HUES48 (cell line): ENCODE measurements at regions not wholly inside any gene's neighbourhood (a gene's known extent, or its start where the extent isn't known, plus 50 kb on each side); places are given as distances from the start of the nearest gene placed in this dataset.
"Not testable (repeated sequence)": the region's sequence is repeated elsewhere in the genome, so short reads cannot be mapped to it uniquely, and the experiment has no call there.

Experiments used
- H3K27ac ChIP-seq: one replicate; pipeline ENCODE4 v1.7.0; 2013; ENCODE audit warnings: low read depth, low read length, inconsistent platforms
- H3K27me3 ChIP-seq: 2 replicates; pipeline ENCODE4 v1.6.1; 2013; ENCODE audit warnings: mild to moderate bottlenecking, low read length; ENCODE audit not compliant: control insufficient read depth, insufficient read depth
- H3K36me3 ChIP-seq: 2 replicates; pipeline ENCODE4 v1.6.1; 2013; ENCODE audit warnings: low read length; ENCODE audit not compliant: control insufficient read depth, insufficient read depth
- H3K4me1 ChIP-seq: 2 replicates; pipeline ENCODE4 v1.6.1; 2013; ENCODE audit warnings: mild to moderate bottlenecking, low read length; ENCODE audit not compliant: control insufficient read depth, insufficient read depth
- H3K4me3 ChIP-seq: 2 replicates; pipeline ENCODE4 v1.5.1; 2013; ENCODE audit warnings: mild to moderate bottlenecking, low read depth, low read length
- H3K9ac ChIP-seq: 2 replicates; pipeline ENCODE4 v1.6.1; 2013; ENCODE audit warnings: mild to moderate bottlenecking, low read depth, low read length, moderate library complexity
- H3K9me3 ChIP-seq: 2 replicates; pipeline ENCODE4 v1.6.1; 2013; ENCODE audit warnings: low read length; ENCODE audit not compliant: control insufficient read depth, insufficient read depth

- Histone ChIP-seq H3K9me3 (peaks cover 15% of the 10 kb centered on the region), H3K27me3 (no peaks in the 10 kb centered on the region), H3K4me3 (no peak overlapping the region), H3K36me3 (no peaks in the 10 kb centered on the region), H3K4me1 (0 out of 2 replicates have a peak, but pooled peaks cover 4% of the 10 kb centered on the region), H3K27ac (no peak overlapping the region), H3K9ac (no peak overlapping the region)
Measured at GRCh38 chr12:68984796-68985573, 52.0 kb upstream of the CPM start.

GRCh38 chr12:68997526-68997925, 64.6 kb upstream of the CPM start:
- H3K4me3 ChIP-seq, H3K27ac ChIP-seq, H3K36me3 ChIP-seq, H3K4me1 ChIP-seq, H3K27me3 ChIP-seq, H3K9ac ChIP-seq, H3K9me3 ChIP-seq: not testable (repeated sequence)

GRCh38 chr12:68998041-68998440, 65.1 kb upstream of the CPM start:
- H3K4me1 ChIP-seq: no peaks in the 10 kb centered on the region
- H3K36me3 ChIP-seq: no peaks in the 10 kb centered on the region
- no peaks in the 10 kb centered on the region for H3K27me3 ChIP-seq
- no peaks in the 10 kb centered on the region for H3K9me3 ChIP-seq
- no peak overlapping the region for H3K4me3 ChIP-seq
- no peak overlapping the region for H3K9ac ChIP-seq
- no peak overlapping the region for H3K27ac ChIP-seq

GRCh38 chr12:69000074-69000473, 67.1 kb upstream of the CPM start:
- H3K36me3 ChIP-seq: no peaks in the 10 kb centered on the region
- H3K27me3 ChIP-seq: no peaks in the 10 kb centered on the region

GRCh38 chr12:69000540-69001243, 67.7 kb upstream of the CPM start:
- H3K36me3 ChIP-seq: no peaks in the 10 kb centered on the region
- no peaks in the 10 kb centered on the region for H3K4me1 ChIP-seq
- H3K27me3 ChIP-seq: no peaks in the 10 kb centered on the region
- H3K9ac ChIP-seq: no peak overlapping the region
- H3K4me3 ChIP-seq: no peak overlapping the region
- no peaks in the 10 kb centered on the region for H3K9me3 ChIP-seq
- no peak overlapping the region for H3K27ac ChIP-seq

More at GRCh38 chr12:69000074-69000473, 67.1 kb upstream of the CPM start:
- H3K4me3 ChIP-seq: no peak overlapping the region
- H3K27ac ChIP-seq: no peak overlapping the region
- H3K9ac ChIP-seq: no peak overlapping the region
- H3K9me3 ChIP-seq: no peaks in the 10 kb centered on the region
- H3K4me1 ChIP-seq: no peaks in the 10 kb centered on the region

DNA sequence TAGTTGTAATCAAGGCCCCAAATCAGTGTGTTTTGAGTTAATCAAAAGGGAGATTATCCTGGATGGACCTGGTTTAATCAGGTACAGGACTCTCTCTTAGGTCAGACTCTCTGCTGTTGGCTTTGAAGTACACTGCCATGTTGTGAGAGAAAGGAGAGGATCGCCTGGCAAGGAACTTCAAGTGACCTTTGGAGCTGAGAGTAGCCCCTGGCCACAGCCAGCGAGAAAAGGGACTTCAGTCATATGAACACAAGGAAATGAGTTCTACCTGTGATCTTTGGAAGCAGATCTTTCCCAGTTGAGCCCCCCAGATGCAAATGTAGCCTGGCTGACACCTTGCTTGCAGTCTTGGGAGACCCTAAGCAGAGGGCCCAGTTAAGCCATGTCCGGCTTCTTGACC, 68.3 kb upstream of the CPM start:
- no peaks in the 10 kb centered on the region for H3K27me3 ChIP-seq

GRCh38 chr12:69002969-69003368, 70.0 kb upstream of the CPM start:
- H3K4me3 ChIP-seq: no peak overlapping the region
- no peaks in the 10 kb centered on the region for H3K36me3 ChIP-seq
- H3K4me1 ChIP-seq: peaks cover 21% of the 10 kb centered on the region
- H3K9me3 ChIP-seq: no peaks in the 10 kb centered on the region
- no peaks in the 10 kb centered on the region for H3K27me3 ChIP-seq
- H3K9ac ChIP-seq: no peak overlapping the region
- H3K27ac ChIP-seq: no peak overlapping the region

More for the DNA sequence above, 68.3 kb upstream of the CPM start:
- H3K4me1 ChIP-seq: peaks cover 4% of the 10 kb centered on the region; the same call in 1 of the 2 replicates
- no peaks in the 10 kb centered on the region for H3K36me3 ChIP-seq
- no peaks in the 10 kb centered on the region for H3K9me3 ChIP-seq
- no peak overlapping the region for H3K27ac ChIP-seq
- no peak overlapping the region for H3K9ac ChIP-seq
- no peak overlapping the region for H3K4me3 ChIP-seq

DNA sequence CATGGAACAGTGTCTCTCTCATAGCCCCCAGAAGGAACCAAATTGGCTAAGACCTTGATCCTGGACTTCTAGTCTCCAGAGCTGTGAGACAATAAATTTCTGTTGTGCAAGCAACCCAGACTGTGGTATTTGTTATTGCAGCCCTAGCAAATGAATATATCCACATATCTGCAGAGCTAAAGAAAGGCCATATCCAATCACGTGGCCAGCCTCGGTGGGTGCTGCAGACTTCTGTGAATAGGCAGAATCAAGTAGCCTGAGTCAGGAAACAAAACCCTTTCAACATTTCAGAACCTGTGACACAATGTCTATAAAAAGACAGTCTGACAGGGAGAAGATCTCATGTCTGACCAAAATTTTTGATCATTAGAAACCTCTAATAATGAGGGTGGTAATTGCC, 71.0 kb upstream of the CPM start:
- Histone ChIP-seq H3K4me3 (no peak overlapping the region), H3K9ac (no peak overlapping the region), H3K27ac (no peak overlapping the region), H3K27me3 (no peaks in the 10 kb centered on the region), H3K9me3 (no peaks in the 10 kb centered on the region), H3K36me3 (no peaks in the 10 kb centered on the region), H3K4me1 (peaks cover 28% of the 10 kb centered on the region)

DNA sequence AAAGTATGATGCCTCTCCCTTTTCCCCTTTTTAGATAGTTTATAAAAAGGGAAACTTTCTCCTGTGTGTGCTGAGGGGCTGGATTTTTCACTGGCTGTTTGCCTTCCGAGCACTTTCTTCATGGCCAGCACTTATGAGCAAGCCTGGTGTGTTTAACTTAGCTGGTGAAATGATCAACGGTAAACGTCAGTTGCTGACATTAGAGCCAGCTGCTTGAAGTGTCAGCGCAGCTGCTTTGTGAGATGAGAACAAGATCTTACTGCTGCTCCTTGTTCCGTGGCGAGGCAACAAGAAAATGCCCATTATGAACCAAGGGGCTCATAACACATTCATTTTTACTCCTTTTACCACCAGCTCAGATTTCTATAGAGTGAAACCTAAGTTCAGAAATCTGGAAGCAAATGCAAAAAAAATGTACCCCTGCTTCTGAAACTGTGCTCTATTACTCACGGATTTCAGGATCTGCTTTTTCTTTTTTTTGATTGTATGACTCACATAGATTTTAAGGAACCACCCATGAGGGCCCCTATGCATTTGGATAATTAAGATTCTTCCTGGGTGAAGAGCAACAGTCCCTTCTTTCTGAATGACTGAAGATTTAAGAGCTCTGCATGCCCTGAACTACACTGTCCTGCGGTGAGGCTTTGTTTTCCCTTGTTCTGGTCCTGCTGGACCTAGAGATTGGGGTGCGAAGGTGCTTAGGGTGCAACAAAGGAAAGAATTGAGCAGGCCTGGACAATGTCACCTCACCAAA, 74.3 kb upstream of the CPM start:
- Histone ChIP-seq H3K9me3 (no peaks in the 10 kb centered on the region), H3K27me3 (no peaks in the 10 kb centered on the region), H3K4me1 (peaks cover 28% of the 10 kb centered on the region), H3K36me3 (no peaks in the 10 kb centered on the region), H3K4me3 (peak overlapping the region; percentile 24), H3K27ac (peak overlapping the region; percentile 91), H3K9ac (no peak overlapping the region)

DNA sequence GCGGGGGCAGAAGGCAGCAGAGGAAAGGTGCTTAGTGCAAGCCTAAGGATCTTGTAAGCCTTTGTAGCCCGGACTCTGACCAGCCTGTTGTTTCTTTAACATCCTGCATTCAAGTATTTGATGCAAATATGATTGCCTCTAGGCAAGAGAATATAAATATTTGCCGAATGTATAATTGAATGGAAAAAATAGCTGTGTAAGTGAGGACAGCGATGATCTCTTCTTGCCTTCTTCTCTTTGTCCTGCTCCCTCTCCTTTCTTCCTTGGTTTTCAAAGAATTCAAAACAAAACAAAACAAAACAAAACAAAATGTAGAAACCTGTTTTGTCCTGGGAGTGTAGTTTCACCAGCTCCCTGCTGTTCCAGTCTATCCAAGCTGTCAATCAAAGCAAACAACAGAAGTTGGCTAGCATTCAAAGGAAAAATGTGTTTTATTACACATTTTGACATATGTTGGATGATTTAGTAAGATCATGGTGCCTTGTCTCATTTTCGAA, 74.9 kb upstream of the CPM start:
- H3K9me3 ChIP-seq: no peaks in the 10 kb centered on the region
- peak overlapping the region; percentile 24 for H3K4me3 ChIP-seq
- H3K36me3 ChIP-seq: no peaks in the 10 kb centered on the region
- H3K27ac ChIP-seq: peak overlapping the region; percentile 91
- no peak overlapping the region for H3K9ac ChIP-seq
- peaks cover 28% of the 10 kb centered on the region for H3K4me1 ChIP-seq
- no peaks in the 10 kb centered on the region for H3K27me3 ChIP-seq
